H1 (cell line): ENCODE measurements at regions not wholly inside any gene's neighbourhood (a gene's known extent, or its start where the extent isn't known, plus 50 kb on each side); places are given as distances from the start of the nearest gene placed in this dataset.

Experiments
- CHD1 ChIP-seq: IDR thresholded peaks from 2 replicates; pipeline ENCODE4 v1.6.1; 2012; ENCODE audit warnings: low read depth, low read length, improper control_type of control experiment
- TF ChIP-seq, protein P1 (sequence below): fragments of 300-600 bp; sonication (generic); IDR thresholded peaks from 2 replicates; pipeline ENCODE4 v1.7.1; 2012; ENCODE audit warnings: low read length, moderate library complexity, mild to moderate bottlenecking, inconsistent platforms; ENCODE audit not compliant: insufficient replicate concordance

DNA sequence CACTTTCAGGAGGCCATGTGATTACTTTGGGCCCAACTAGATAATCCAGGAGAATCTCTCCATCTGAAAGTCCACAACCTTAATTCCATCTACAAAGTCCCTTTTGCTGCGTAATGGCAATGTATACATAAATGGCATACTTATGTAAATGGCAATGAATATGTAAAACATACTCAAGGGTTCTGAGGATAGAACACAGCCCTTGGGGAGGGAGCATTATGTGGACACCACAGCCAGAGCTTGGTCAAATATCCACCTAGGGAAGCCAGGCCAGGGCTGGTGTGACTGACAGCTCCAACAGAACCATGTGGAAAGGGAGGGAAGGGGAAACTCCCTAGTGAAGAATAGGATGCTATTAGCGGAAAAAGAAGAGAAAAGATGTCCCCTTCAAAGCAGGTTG is 496.2 kb downstream of the COG6 start (continued):
- TF ChIP-seq, protein P1, sequence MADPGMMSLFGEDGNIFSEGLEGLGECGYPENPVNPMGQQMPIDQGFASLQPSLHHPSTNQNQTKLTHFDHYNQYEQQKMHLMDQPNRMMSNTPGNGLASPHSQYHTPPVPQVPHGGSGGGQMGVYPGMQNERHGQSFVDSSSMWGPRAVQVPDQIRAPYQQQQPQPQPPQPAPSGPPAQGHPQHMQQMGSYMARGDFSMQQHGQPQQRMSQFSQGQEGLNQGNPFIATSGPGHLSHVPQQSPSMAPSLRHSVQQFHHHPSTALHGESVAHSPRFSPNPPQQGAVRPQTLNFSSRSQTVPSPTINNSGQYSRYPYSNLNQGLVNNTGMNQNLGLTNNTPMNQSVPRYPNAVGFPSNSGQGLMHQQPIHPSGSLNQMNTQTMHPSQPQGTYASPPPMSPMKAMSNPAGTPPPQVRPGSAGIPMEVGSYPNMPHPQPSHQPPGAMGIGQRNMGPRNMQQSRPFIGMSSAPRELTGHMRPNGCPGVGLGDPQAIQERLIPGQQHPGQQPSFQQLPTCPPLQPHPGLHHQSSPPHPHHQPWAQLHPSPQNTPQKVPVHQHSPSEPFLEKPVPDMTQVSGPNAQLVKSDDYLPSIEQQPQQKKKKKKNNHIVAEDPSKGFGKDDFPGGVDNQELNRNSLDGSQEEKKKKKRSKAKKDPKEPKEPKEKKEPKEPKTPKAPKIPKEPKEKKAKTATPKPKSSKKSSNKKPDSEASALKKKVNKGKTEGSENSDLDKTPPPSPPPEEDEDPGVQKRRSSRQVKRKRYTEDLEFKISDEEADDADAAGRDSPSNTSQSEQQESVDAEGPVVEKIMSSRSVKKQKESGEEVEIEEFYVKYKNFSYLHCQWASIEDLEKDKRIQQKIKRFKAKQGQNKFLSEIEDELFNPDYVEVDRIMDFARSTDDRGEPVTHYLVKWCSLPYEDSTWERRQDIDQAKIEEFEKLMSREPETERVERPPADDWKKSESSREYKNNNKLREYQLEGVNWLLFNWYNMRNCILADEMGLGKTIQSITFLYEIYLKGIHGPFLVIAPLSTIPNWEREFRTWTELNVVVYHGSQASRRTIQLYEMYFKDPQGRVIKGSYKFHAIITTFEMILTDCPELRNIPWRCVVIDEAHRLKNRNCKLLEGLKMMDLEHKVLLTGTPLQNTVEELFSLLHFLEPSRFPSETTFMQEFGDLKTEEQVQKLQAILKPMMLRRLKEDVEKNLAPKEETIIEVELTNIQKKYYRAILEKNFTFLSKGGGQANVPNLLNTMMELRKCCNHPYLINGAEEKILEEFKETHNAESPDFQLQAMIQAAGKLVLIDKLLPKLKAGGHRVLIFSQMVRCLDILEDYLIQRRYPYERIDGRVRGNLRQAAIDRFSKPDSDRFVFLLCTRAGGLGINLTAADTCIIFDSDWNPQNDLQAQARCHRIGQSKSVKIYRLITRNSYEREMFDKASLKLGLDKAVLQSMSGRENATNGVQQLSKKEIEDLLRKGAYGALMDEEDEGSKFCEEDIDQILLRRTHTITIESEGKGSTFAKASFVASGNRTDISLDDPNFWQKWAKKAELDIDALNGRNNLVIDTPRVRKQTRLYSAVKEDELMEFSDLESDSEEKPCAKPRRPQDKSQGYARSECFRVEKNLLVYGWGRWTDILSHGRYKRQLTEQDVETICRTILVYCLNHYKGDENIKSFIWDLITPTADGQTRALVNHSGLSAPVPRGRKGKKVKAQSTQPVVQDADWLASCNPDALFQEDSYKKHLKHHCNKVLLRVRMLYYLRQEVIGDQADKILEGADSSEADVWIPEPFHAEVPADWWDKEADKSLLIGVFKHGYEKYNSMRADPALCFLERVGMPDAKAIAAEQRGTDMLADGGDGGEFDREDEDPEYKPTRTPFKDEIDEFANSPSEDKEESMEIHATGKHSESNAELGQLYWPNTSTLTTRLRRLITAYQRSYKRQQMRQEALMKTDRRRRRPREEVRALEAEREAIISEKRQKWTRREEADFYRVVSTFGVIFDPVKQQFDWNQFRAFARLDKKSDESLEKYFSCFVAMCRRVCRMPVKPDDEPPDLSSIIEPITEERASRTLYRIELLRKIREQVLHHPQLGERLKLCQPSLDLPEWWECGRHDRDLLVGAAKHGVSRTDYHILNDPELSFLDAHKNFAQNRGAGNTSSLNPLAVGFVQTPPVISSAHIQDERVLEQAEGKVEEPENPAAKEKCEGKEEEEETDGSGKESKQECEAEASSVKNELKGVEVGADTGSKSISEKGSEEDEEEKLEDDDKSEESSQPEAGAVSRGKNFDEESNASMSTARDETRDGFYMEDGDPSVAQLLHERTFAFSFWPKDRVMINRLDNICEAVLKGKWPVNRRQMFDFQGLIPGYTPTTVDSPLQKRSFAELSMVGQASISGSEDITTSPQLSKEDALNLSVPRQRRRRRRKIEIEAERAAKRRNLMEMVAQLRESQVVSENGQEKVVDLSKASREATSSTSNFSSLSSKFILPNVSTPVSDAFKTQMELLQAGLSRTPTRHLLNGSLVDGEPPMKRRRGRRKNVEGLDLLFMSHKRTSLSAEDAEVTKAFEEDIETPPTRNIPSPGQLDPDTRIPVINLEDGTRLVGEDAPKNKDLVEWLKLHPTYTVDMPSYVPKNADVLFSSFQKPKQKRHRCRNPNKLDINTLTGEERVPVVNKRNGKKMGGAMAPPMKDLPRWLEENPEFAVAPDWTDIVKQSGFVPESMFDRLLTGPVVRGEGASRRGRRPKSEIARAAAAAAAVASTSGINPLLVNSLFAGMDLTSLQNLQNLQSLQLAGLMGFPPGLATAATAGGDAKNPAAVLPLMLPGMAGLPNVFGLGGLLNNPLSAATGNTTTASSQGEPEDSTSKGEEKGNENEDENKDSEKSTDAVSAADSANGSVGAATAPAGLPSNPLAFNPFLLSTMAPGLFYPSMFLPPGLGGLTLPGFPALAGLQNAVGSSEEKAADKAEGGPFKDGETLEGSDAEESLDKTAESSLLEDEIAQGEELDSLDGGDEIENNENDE: no peak
- no peak for TF ChIP-seq CHD1
